ENCODE measurements at regions not wholly inside any gene's neighbourhood (a gene's known extent, or its start where the extent isn't known, plus 50 kb on each side); places are given as distances from the start of the nearest gene placed in this dataset.

DNA sequence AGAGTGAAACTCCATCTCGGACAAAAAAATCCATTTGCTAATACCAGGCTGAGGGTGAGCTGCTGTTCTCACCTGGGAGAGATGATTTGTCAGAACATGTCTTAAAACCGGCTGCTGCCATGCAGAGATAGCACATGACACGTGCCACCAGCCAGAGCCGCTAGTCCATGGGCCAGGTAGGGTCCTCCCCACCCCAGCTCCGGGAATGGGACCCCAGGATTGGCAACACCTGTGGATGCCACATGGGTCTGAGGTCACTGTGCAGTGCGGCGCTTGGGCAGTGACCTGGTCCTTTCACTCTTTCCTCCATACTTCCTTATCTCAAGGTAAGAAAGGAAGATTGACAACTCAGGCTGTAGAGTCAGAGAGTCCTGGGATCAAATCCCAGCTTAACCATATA lies 393.3 kb upstream of the TNRC6C start:
- Mint-ChIP-seq H3K36me3 (ENCODE audit: low read depth) (no peaks in the 10 kb centered on the region), H3K27me3 (ENCODE audit: low read depth, poor library complexity) (peaks cover 32% of the 10 kb centered on the region), H3K27ac (no peak overlapping the region), H3K9me3 (peaks cover 9% of the 10 kb centered on the region), H3K4me3 (no peak overlapping the region), H3K4me1 (peaks cover 5% of the 10 kb centered on the region)
- TF ChIP-seq, protein P1, sequence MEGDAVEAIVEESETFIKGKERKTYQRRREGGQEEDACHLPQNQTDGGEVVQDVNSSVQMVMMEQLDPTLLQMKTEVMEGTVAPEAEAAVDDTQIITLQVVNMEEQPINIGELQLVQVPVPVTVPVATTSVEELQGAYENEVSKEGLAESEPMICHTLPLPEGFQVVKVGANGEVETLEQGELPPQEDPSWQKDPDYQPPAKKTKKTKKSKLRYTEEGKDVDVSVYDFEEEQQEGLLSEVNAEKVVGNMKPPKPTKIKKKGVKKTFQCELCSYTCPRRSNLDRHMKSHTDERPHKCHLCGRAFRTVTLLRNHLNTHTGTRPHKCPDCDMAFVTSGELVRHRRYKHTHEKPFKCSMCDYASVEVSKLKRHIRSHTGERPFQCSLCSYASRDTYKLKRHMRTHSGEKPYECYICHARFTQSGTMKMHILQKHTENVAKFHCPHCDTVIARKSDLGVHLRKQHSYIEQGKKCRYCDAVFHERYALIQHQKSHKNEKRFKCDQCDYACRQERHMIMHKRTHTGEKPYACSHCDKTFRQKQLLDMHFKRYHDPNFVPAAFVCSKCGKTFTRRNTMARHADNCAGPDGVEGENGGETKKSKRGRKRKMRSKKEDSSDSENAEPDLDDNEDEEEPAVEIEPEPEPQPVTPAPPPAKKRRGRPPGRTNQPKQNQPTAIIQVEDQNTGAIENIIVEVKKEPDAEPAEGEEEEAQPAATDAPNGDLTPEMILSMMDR (IDR thresholded peaks at IDR 0.05) = no peak
- DNase-seq = no peak

DNA sequence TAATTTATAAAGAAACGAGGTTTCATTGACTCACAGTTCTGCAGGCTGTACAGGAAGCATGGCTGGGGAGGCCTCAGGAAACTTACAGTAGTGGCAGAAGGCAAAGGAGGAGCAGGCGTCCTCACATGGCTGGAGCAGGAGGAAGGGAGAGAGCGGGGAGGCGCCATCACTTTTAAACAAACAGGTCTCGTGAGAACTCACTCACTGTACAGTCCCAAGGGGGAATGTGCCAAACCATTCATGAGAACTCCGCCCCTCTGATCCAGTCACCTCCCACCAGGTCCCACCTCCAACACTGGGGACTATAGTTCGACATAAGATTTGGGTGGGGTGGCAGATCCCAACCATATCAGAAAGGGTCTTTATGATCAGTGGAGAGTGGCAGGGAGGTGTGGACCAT lies 392.4 kb upstream of the TNRC6C start:
- peaks cover 9% of the 10 kb centered on the region for H3K4me1 Mint-ChIP-seq

DNA sequence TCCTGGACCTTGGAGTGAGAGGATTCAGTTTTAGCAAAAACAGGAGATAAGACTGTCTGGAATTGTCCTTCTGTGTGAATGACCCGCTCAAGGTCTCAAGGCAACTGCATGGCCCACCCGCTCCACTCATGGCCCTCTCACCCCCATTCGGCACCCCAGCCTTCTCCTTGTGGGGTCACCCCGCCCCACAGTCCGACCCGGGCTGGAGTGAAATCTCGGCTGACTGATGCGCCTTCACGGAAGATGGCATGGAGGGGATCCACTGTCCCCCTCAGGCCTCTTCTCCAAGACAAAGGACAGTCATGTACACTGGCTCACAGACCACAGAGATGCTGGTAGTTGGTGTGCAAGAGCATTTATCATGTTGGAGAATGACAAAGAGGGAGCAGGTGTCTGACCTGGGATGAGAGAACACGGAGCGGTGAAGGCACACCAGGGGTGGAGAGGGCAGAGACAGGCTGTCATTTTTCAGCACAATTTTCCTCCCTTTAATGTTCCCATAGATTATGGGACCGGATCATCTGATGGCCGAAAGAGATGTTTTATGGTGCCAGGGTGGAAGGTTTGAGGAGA lies 391.9 kb upstream of the TNRC6C start:
- Mint-ChIP-seq H3K4me3 (no peak overlapping the region), H3K9me3 (peaks cover 9% of the 10 kb centered on the region), H3K27ac (no peak overlapping the region), H3K36me3 (ENCODE audit: low read depth) (no peaks in the 10 kb centered on the region), H3K27me3 (ENCODE audit: low read depth, poor library complexity) (peaks cover 46% of the 10 kb centered on the region), H3K4me1 (peaks cover 14% of the 10 kb centered on the region)
- no peak for DNase-seq
- TF ChIP-seq, protein P1 (IDR thresholded peaks at IDR 0.05) = no peak

More for the DNA sequence above, 392.4 kb upstream of the TNRC6C start:
- TF ChIP-seq, protein P1 (IDR thresholded peaks at IDR 0.05) = no peak
- Mint-ChIP-seq H3K36me3 (ENCODE audit: low read depth) (no peaks in the 10 kb centered on the region), H3K27ac (peak overlapping the region; percentile 53), H3K9me3 (peaks cover 9% of the 10 kb centered on the region), H3K4me3 (no peak overlapping the region), H3K27me3 (ENCODE audit: low read depth, poor library complexity) (peaks cover 41% of the 10 kb centered on the region)
- no peak for DNase-seq

DNA sequence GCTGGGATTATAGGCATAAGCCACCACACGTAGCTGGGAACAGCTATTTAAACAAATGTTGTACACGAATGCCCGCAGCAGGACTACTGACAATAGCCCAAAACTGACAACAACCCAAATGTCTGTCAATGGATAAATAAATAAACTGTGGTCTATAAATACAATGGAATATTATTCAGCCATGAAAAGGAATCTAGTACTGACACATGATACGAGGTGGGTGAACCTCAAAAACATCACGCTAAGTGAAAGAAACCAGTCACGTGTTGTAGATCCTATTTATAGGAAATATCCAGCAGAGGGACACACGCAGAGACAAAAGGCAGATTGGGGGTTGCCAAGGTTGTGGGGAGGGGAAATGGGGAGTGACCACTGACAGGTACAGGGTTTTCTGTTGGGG lies 390.0 kb upstream of the TNRC6C start:
- DNase-seq = no peak
- H3K36me3 Mint-ChIP-seq (ENCODE audit: low read depth) = no peaks in the 10 kb centered on the region
- TF ChIP-seq, protein P1 (IDR thresholded peaks at IDR 0.05) = no peak
- peaks cover 4% of the 10 kb centered on the region for H3K9me3 Mint-ChIP-seq
- H3K27me3 Mint-ChIP-seq (ENCODE audit: low read depth, poor library complexity) = peaks cover 65% of the 10 kb centered on the region
- no peak overlapping the region for H3K4me3 Mint-ChIP-seq
- H3K4me1 Mint-ChIP-seq = peaks cover 20% of the 10 kb centered on the region
- H3K27ac Mint-ChIP-seq = no peak overlapping the region

DNA sequence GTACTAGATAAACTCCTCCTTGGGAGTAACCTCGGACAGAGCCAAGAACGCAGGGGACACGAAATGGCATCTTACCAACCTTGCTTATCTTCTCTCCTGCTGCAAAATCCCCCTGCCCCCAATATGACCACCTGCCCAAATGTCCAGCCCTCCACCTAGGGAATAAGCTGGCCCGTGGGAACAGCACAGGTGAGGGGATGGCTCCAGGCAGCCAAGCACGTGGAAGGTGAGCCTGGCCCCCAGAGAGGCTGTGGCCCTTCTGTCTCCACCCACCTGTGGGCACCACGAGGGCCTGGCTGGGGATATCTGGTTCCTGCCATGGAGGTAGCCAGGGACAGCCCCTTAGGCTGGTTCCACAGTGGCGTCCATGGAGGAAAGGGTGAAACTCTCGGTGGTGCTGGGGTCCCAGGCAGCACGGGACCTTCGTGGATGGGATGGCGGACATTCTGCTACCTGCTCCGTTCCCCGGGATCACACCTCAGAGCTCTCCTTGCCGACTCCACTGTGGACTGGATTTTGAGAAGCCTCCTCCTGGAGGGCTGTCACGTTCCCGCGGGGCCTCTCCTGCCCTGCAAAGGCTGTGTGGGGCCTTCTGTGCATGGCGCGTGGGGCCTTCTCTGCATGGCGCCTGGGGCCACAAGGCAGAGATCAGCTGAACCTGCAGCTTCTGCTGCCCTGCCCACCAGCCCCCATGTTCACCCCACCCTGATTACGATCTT lies 388.5 kb upstream of the TNRC6C start:
- peaks cover 20% of the 10 kb centered on the region for H3K4me1 Mint-ChIP-seq
- TF ChIP-seq, protein P1 (IDR thresholded peaks at IDR 0.05) = no peak
- H3K9me3 Mint-ChIP-seq = no peaks in the 10 kb centered on the region
- DNase-seq = no peak
- no peaks in the 10 kb centered on the region for H3K36me3 Mint-ChIP-seq (ENCODE audit: low read depth)
- peaks cover 67% of the 10 kb centered on the region for H3K27me3 Mint-ChIP-seq (ENCODE audit: low read depth, poor library complexity)
- H3K27ac Mint-ChIP-seq = no peak overlapping the region
- H3K4me3 Mint-ChIP-seq = no peak overlapping the region

DNA sequence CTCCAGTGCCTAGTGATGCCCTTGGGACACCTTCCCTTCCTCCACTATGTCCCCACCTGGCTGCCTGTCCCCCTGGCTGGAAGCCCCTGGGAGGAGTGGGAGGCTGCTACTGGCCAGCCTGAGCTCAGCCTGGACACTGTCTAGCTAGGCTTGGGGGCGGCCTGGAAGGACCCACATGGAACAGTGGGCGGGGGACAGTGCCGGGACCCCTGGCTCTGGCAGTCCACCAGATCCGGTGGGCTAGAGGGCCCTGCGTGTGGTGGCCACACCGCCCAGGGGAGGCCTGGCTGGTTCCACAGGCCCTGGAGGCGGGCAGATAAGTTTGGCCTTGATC lies 388.0 kb upstream of the TNRC6C start:
- Mint-ChIP-seq H3K27me3 (ENCODE audit: low read depth, poor library complexity) (peaks cover 72% of the 10 kb centered on the region), H3K4me3 (no peak overlapping the region), H3K4me1 (peaks cover 20% of the 10 kb centered on the region), H3K36me3 (ENCODE audit: low read depth) (no peaks in the 10 kb centered on the region), H3K9me3 (no peaks in the 10 kb centered on the region), H3K27ac (no peak overlapping the region)
- DNase-seq = no peak
- TF ChIP-seq, protein P1 (IDR thresholded peaks at IDR 0.05) = no peak
